Fibroblast of lung (primary cell): ENCODE measurements at regions not wholly inside any gene's neighbourhood (a gene's known extent, or its start where the extent isn't known, plus 50 kb on each side); places are given as distances from the start of the nearest gene placed in this dataset.

ENCODE experiments used
- DNase-seq, 2 donors: peaks; one replicate each; pipeline versions ENCODE4 v3.0.0 to v3.0.0-alpha.2; 2010; ENCODE audit warnings: low read depth in 2 of 2
- H2AFZ ChIP-seq: 2 replicates; pipeline ENCODE4 v1.5.1; 2012; ENCODE audit warnings: low read length, control low read depth, inconsistent platforms
- H3K27ac ChIP-seq: 2 replicates; pipeline ENCODE4 v1.5.1; 2011; ENCODE audit warnings: low read length, control low read depth; ENCODE audit not compliant: insufficient read depth
- H3K27me3 ChIP-seq: 2 replicates; pipeline ENCODE4 v1.5.1; 2011; ENCODE audit warnings: mild to moderate bottlenecking, low read length; ENCODE audit not compliant: control insufficient read depth, insufficient read depth
- H3K36me3 ChIP-seq: 2 replicates; pipeline ENCODE4 v1.5.1; 2011; ENCODE audit warnings: low read length; ENCODE audit not compliant: control insufficient read depth, insufficient read depth
- H3K4me1 ChIP-seq: 2 replicates; pipeline ENCODE4 v1.5.1; 2011; ENCODE audit warnings: low read length; ENCODE audit not compliant: control insufficient read depth, insufficient read depth; ENCODE audit errors: extremely low read depth
- H3K4me2 ChIP-seq: 2 replicates; pipeline ENCODE4 v1.5.1; 2011; ENCODE audit warnings: low read length, control low read depth; ENCODE audit not compliant: insufficient read depth; ENCODE audit errors: extremely low read depth
- H3K4me3 ChIP-seq, 4 experiments: fragments of 200-600 bp in 1 of 4; sonication (generic) in 1 of 4; replicated peaks in 1 of 4; 2 replicates each; pipeline ENCODE4 v1.5.1; 2011 to 2016; ENCODE audit warnings: low read length in 4 of 4, low read depth in 3 of 4, mild to moderate bottlenecking in 3 of 4, control low read depth in 2 of 4, inconsistent platforms in 1 of 4, mixed read lengths in 1 of 4; ENCODE audit not compliant: insufficient read depth in 1 of 4; ENCODE audit errors: control extremely low read depth in 1 of 4
- H3K79me2 ChIP-seq: 2 replicates; pipeline ENCODE4 v1.5.1; 2012; ENCODE audit warnings: mild to moderate bottlenecking, low read length, inconsistent platforms; ENCODE audit not compliant: control insufficient read depth, insufficient read depth
- H3K9ac ChIP-seq: 2 replicates; pipeline ENCODE4 v1.5.1; 2011; ENCODE audit warnings: mild to moderate bottlenecking, low read length, control low read depth; ENCODE audit not compliant: insufficient read depth
- H3K9me3 ChIP-seq: 2 replicates; pipeline ENCODE4 v1.5.1; 2012; ENCODE audit warnings: low read depth, low read length; ENCODE audit not compliant: control insufficient read depth, insufficient read depth
- H4K20me1 ChIP-seq: 2 replicates; pipeline ENCODE4 v1.5.1; 2011; ENCODE audit warnings: low read length; ENCODE audit not compliant: control insufficient read depth, insufficient read depth; ENCODE audit errors: extremely low read depth
- EZH2 ChIP-seq: IDR thresholded peaks from 2 replicates; pipeline ENCODE4 v1.5.1; 2012; ENCODE audit warnings: low read length, control low read depth, mild to moderate bottlenecking; ENCODE audit errors: missing control alignments
- TF ChIP-seq, protein P1 (sequence below), 2 donors: IDR thresholded peaks in 1 of 2; conservative IDR thresholded peaks in 1 of 2; 1 replicate in 1 of 2; 2 replicates in 1 of 2; pipeline ENCODE4 v1.5.1; 2011 to 2012; ENCODE audit warnings: low read length in 2 of 2, control low read depth in 1 of 2, inconsistent platforms in 1 of 2, low read depth in 1 of 2, mild to moderate bottlenecking in 1 of 2

DNA sequence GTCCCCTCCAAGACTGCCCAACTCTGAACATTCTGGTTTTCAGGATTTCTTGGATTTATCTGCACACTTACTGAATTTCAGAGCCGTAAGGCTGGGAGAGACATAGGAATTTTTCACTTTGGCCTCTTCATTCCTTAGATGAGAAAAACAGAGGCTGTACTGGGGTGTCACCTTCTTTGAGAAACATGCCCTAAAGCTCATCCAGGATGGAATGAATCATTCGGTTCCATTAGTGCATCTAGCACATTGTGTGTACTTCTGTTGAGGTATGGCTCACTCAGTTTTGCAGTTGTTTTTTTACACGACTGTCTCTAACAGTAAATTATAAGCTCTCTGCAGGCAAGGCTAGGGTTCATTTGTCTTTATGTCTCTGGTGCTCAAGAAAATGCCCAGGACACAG is 383.4 kb downstream of the GATA3 start:
- no peaks in the 10 kb centered on the region for H3K79me2 ChIP-seq
- TF ChIP-seq, protein P1, sequence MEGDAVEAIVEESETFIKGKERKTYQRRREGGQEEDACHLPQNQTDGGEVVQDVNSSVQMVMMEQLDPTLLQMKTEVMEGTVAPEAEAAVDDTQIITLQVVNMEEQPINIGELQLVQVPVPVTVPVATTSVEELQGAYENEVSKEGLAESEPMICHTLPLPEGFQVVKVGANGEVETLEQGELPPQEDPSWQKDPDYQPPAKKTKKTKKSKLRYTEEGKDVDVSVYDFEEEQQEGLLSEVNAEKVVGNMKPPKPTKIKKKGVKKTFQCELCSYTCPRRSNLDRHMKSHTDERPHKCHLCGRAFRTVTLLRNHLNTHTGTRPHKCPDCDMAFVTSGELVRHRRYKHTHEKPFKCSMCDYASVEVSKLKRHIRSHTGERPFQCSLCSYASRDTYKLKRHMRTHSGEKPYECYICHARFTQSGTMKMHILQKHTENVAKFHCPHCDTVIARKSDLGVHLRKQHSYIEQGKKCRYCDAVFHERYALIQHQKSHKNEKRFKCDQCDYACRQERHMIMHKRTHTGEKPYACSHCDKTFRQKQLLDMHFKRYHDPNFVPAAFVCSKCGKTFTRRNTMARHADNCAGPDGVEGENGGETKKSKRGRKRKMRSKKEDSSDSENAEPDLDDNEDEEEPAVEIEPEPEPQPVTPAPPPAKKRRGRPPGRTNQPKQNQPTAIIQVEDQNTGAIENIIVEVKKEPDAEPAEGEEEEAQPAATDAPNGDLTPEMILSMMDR (conservative IDR thresholded peaks at IDR 0.05 in 1 of 2, IDR thresholded peaks at IDR 0.05 in 1 of 2; ENCODE audit: low read depth in 1 of 2, low read length in 2 of 2), result no peak
- no peak for TF ChIP-seq EZH2
- no peaks in the 10 kb centered on the region for H3K36me3 ChIP-seq
- no peaks in the 10 kb centered on the region for H3K9me3 ChIP-seq
- H4K20me1 ChIP-seq, result no peaks in the 10 kb centered on the region
- H3K9ac ChIP-seq, result no peak overlapping the region
- H3K27ac ChIP-seq, result no peak overlapping the region
- H2AFZ ChIP-seq, result no peak overlapping the region
- H3K27me3 ChIP-seq, result no peaks in the 10 kb centered on the region
- H3K4me3 ChIP-seq, result no peak overlapping the region
- H3K4me2 ChIP-seq, result no peak overlapping the region
- H3K4me1 ChIP-seq, result no peaks in the 10 kb centered on the region
- no peak for DNase-seq

DNA sequence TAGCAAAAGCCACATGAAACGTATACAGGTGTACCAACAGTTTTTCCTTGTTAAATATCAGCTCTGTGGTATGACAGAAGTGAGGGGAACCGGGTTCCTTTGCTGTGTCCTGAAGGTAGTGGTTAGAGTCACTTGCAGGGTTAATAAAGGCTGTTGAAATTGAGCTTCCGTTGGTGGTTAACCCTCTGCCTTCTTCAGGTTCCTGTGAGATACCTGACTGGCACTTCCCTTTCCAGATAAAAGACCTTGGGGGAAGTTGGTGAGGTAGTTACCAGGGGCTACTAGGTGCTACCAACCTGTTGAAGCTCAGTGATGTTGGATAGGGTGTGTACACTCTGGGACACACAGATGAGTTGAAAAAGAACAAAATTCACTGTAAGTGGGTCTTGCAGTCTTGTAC is 384.1 kb downstream of the GATA3 start:
- Histone ChIP-seq H3K9me3 (no peaks in the 10 kb centered on the region), H3K79me2 (no peaks in the 10 kb centered on the region), H3K4me1 (no peaks in the 10 kb centered on the region), H3K4me3 (no peak overlapping the region), H3K36me3 (no peaks in the 10 kb centered on the region), H3K9ac (no peak overlapping the region), H2AFZ (no peak overlapping the region), H4K20me1 (no peaks in the 10 kb centered on the region), H3K4me2 (no peak overlapping the region), H3K27me3 (no peaks in the 10 kb centered on the region), H3K27ac (no peak overlapping the region)
- TF ChIP-seq EZH2, result no peak
- TF ChIP-seq, protein P1 (conservative IDR thresholded peaks at IDR 0.05 in 1 of 2, IDR thresholded peaks at IDR 0.05 in 1 of 2; ENCODE audit: low read depth in 1 of 2, low read length in 2 of 2), result no peak
- no peak for DNase-seq

DNA sequence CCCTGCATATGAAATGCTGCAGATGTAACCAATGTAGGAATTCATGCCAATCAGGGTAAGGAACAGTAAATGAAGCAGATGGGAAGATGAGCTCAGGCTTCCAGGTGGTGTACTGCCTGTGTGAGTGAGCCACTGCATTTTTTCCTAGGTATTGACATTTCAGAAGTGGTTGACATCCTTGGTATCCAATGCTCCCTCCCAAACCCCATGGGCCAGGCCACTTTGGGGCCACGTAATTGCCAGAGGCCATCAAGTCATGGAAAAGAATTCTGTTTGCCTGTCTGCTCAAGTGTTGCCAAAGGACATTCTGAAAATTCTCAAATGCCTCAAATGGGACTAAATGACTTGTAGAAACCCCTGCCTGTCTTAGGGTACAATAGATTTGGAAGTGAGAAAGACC is 384.6 kb downstream of the GATA3 start:
- Histone ChIP-seq H3K4me3 (no peak overlapping the region), H3K9me3 (no peaks in the 10 kb centered on the region), H3K9ac (no peak overlapping the region), H3K4me1 (no peaks in the 10 kb centered on the region), H3K79me2 (no peaks in the 10 kb centered on the region), H3K36me3 (no peaks in the 10 kb centered on the region), H2AFZ (no peak overlapping the region), H3K27me3 (no peaks in the 10 kb centered on the region), H3K27ac (no peak overlapping the region), H4K20me1 (no peaks in the 10 kb centered on the region), H3K4me2 (no peak overlapping the region)
- no peak for DNase-seq
- no peak for TF ChIP-seq EZH2
